ENCODE measurements at regions not wholly inside any gene's neighbourhood (a gene's known extent, or its start where the extent isn't known, plus 50 kb on each side); places are given as distances from the start of the nearest gene placed in this dataset.

DNA sequence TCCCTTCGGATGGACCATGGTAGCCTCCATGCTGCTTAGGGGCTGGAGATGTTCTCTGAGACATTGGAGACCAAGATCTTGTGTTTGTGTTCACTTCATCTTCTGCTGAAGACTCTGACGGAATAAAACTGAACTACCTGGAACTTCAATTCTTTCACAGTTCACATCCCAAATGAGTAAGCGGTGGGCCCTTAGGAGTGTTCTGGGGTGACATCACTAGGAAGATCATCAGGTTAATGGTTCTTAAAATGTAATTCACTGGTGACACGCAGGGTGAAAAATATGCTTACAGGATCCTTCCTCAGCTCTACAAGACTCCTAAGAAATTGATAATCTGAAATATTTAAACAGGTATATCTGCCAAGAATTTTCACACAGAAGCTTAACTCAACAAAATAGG lies 561.5 kb downstream of the SEMA5A start:
- Histone ChIP-seq H2AFZ (ENCODE audit: low read length) (no peak overlapping the region), H3K27ac (ENCODE audit: low read depth, low read length, poor library complexity, severe bottlenecking) (no peak overlapping the region), H3K9me3 (ENCODE audit: low read length) (no peaks in the 10 kb centered on the region)

More for the DNA sequence above, 561.5 kb downstream of the SEMA5A start:
- H3K9me2 ChIP-seq (ENCODE audit: low read depth, low read length), result no peaks in the 10 kb centered on the region
- H3F3A ChIP-seq (ENCODE audit: insufficient read depth, low read length), result no peaks in the 10 kb centered on the region
- no peak overlapping the region for H3K4me2 ChIP-seq (ENCODE audit: low read length)
- no peaks in the 10 kb centered on the region for H3K4me1 ChIP-seq (ENCODE audit: insufficient read depth, low read length, severe bottlenecking)
- no peak overlapping the region for H3K9ac ChIP-seq (ENCODE audit: low read length)
- H4K20me1 ChIP-seq (ENCODE audit: insufficient read depth, low read length), result no peaks in the 10 kb centered on the region
- TF ChIP-seq, protein P1, sequence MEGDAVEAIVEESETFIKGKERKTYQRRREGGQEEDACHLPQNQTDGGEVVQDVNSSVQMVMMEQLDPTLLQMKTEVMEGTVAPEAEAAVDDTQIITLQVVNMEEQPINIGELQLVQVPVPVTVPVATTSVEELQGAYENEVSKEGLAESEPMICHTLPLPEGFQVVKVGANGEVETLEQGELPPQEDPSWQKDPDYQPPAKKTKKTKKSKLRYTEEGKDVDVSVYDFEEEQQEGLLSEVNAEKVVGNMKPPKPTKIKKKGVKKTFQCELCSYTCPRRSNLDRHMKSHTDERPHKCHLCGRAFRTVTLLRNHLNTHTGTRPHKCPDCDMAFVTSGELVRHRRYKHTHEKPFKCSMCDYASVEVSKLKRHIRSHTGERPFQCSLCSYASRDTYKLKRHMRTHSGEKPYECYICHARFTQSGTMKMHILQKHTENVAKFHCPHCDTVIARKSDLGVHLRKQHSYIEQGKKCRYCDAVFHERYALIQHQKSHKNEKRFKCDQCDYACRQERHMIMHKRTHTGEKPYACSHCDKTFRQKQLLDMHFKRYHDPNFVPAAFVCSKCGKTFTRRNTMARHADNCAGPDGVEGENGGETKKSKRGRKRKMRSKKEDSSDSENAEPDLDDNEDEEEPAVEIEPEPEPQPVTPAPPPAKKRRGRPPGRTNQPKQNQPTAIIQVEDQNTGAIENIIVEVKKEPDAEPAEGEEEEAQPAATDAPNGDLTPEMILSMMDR (IDR thresholded peaks at IDR 0.05; ENCODE audit: low read length), result no peak
- no peak for TF ChIP-seq EZH2 (IDR thresholded peaks at IDR 0.05; ENCODE audit: borderline replicate concordance, low read length)
- H3K4me3 ChIP-seq (ENCODE audit: low read depth, low read length, poor library complexity, severe bottlenecking), result no peak overlapping the region
- H3K79me2 ChIP-seq (ENCODE audit: insufficient read depth, low read length), result no peaks in the 10 kb centered on the region
- no peaks in the 10 kb centered on the region for H3K27me3 ChIP-seq (ENCODE audit: insufficient read depth, low read length)
- no peaks in the 10 kb centered on the region for H3K36me3 ChIP-seq (ENCODE audit: insufficient read depth, low read length)

All from OCI-LY1 (cell line).